ENCODE measurements at regions not wholly inside any gene's neighbourhood (a gene's known extent, or its start where the extent isn't known, plus 50 kb on each side); places are given as distances from the start of the nearest gene placed in this dataset.

GRCh38 chr18:10284540-10285282 is 169.7 kb upstream of the APCDD1 start:
- Histone ChIP-seq H3K4me3 (no peak overlapping the region), H3K36me3 (ENCODE audit: control insufficient read depth in 4 of 4, insufficient read depth in 4 of 4, low read length in 4 of 4) (no peaks in the 10 kb centered on the region), H3K27me3 (ENCODE audit: control insufficient read depth in 3 of 3, insufficient read depth in 3 of 3, low read length in 2 of 3) (no peaks in the 10 kb centered on the region), H3K9ac (ENCODE audit: insufficient read depth in 1 of 2, low read length in 2 of 2) (no peak overlapping the region), H3K9me3 (ENCODE audit: control insufficient read depth in 4 of 4, insufficient read depth in 3 of 4, low read length in 3 of 4) (peaks cover 0 to 7% (median 3%) of the 10 kb centered on the region in 4 donors), H3K27ac (ENCODE audit: low read depth in 1 of 2, low read length in 1 of 2) (peak overlapping the region in 1 of 2 donors; percentile 20), H3K4me1 (ENCODE audit: control insufficient read depth in 5 of 5, insufficient read depth in 5 of 5, low read length in 5 of 5) (peaks cover 0 to 2% (median 0%) of the 10 kb centered on the region in 5 donors)
- DNase-seq (peak; percentile 30 to 58 (median 32)), ATAC-seq (ENCODE audit: insufficient read depth, low FRiP score) (no peak)
- 38 to 52% methylated on average over 13 of the region's 13 CpGs for WGBS, 2 donors
- no peak for TF ChIP-seq CTCF (IDR thresholded peaks at IDR 0.05; ENCODE audit: control extremely low read depth, extremely low read depth)

GRCh38 chr18:10285283-10285640 is 169.2 kb upstream of the APCDD1 start:
- Histone ChIP-seq H3K27ac (ENCODE audit: low read depth in 1 of 2, low read length in 1 of 2) (no peak overlapping the region), H3K9me3 (ENCODE audit: control insufficient read depth in 4 of 4, insufficient read depth in 3 of 4, low read length in 3 of 4) (peaks cover 0 to 7% (median 3%) of the 10 kb centered on the region in 4 donors), H3K27me3 (ENCODE audit: control insufficient read depth in 3 of 3, insufficient read depth in 3 of 3, low read length in 2 of 3) (no peaks in the 10 kb centered on the region), H3K4me3 (no peak overlapping the region), H3K4me1 (ENCODE audit: control insufficient read depth in 5 of 5, insufficient read depth in 5 of 5, low read length in 5 of 5) (peaks cover 0 to 6% (median 2%) of the 10 kb centered on the region in 5 donors), H3K36me3 (ENCODE audit: control insufficient read depth in 4 of 4, insufficient read depth in 4 of 4, low read length in 4 of 4) (no peaks in the 10 kb centered on the region), H3K9ac (ENCODE audit: insufficient read depth in 1 of 2, low read length in 2 of 2) (no peak overlapping the region)
- no peak for TF ChIP-seq CTCF (IDR thresholded peaks at IDR 0.05; ENCODE audit: control extremely low read depth, extremely low read depth)
- 28 to 53% methylated on average over 3 of the region's 3 CpGs for WGBS, 2 donors
- ATAC-seq (ENCODE audit: insufficient read depth, low FRiP score) (no peak), DNase-seq (no peak)

- H3K9ac ChIP-seq (ENCODE audit: insufficient read depth in 1 of 2, low read length in 2 of 2): no peak overlapping the region
- ATAC-seq (ENCODE audit: insufficient read depth, low FRiP score): no peak
- no peak for TF ChIP-seq CTCF (IDR thresholded peaks at IDR 0.05; ENCODE audit: control extremely low read depth, extremely low read depth)
- H3K4me3 ChIP-seq: no peak overlapping the region
- DNase-seq: no peak
- no peaks in the 10 kb centered on the region for H3K27me3 ChIP-seq (ENCODE audit: control insufficient read depth in 3 of 3, insufficient read depth in 3 of 3, low read length in 2 of 3)
- WGBS, 2 donors: 83 to 90% methylated on average over 8 of the region's 8 CpGs
- H3K27ac ChIP-seq (ENCODE audit: low read depth in 1 of 2, low read length in 1 of 2): no peak overlapping the region
- H3K4me1 ChIP-seq (ENCODE audit: control insufficient read depth in 5 of 5, insufficient read depth in 5 of 5, low read length in 5 of 5): peaks cover 0 to 11% (median 4%) of the 10 kb centered on the region in 5 donors
- H3K9me3 ChIP-seq (ENCODE audit: control insufficient read depth in 4 of 4, insufficient read depth in 3 of 4, low read length in 3 of 4): peaks cover 0 to 7% (median 3%) of the 10 kb centered on the region in 4 donors
- no peaks in the 10 kb centered on the region for H3K36me3 ChIP-seq (ENCODE audit: control insufficient read depth in 4 of 4, insufficient read depth in 4 of 4, low read length in 4 of 4)
Observed at GRCh38 chr18:10286580-10287150, 167.8 kb upstream of the APCDD1 start.
